HG03097 (cell line): ENCODE measurements at regions not wholly inside any gene's neighbourhood (a gene's known extent, or its start where the extent isn't known, plus 50 kb on each side); places are given as distances from the start of the nearest gene placed in this dataset.
"Not testable (repeated sequence)": the region's sequence is repeated elsewhere in the genome, so short reads cannot be mapped to it uniquely, and the experiment has no call there.

Source experiments
- ATAC-seq: cut with Tn5 transposase; IDR thresholded peaks from one replicate; pipeline ENCODE4 v1.9.1; 2021; ENCODE audit not compliant: unreplicated experiment, low FRiP score

DNA sequence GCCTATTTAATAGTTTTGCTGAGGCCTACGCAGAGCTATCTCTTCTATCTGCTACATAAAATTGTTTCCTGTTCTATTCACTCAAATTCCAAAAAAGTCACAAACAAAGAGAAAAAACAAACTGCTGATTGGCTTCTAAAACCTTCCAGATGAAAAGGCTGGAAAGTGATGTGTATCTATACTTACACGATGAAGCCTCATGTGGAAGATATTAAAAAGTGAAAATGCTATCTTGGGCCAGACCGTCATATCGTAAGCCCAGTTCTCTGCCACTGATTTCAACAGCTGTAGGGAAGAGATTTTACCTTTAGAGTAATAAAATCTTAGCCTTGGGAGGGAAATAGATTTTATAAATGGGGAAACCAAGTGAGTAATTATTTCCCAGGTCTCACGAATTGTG is 394.8 kb downstream of the KIF20B start:
- no peak for ATAC-seq

- not testable (repeated sequence) for ATAC-seq
These were observed 406.2 kb downstream of the KIF20B start for GRCh38 chr10:90107581-90107980.

DNA sequence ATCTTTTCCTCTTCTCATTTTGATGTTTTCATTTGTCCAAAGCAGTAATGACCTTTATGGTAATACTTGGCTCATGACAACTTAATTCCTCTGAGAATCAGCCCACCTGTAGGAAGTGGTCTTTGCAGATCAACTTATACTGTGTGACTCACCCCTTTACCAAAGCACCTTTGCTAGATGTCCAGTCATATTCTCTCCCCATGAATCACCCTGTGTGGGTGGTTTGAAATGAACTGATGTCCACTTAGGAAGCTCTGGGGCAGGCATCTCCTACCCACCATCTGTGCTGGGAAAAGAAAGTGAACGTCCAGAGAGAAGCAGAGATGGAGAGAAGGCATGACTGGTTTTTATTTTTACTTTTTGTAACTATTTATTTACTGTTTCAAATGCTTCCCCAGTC is 410.3 kb downstream of the KIF20B start:
- ATAC-seq, result no peak

DNA sequence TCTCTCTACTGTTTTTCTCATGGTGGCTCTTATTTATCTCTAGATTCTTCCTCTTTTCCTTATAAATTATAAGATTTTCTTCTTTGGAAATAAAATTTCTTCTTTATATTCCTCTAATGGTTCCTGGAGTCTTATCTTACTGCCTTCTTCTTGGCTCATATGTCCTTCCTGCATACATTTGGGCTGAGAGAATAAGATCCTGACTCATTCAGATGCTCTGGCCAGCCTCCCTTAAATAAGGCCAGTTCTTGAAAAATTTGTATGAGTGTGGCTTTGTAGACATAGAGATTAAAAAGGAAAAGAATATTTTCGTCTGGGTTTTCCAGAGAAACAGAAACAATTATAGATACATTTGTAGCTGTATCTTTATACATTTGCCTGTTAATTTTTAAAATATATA is 411.3 kb downstream of the KIF20B start:
- ATAC-seq, result no peak

DNA sequence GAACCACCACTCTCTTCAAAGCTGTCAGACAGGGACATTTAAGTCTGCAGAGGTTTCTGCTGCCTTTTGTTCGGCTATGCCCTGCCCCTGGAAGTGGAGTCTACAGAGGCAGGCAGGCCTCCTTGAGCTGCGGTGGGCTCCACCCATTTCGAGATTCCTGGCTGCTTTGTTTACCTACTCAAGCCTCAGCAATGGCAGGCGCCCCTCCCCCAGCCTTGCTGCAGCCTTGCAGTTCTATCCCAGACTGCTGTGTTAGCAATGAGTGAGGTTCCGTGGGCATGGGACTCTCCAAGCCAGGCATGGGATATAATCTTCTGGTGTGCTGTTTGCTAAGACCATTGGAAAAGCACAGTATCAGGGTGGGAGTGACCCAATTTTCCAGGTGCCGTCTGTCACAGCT is 417.2 kb downstream of the KIF20B start:
- ATAC-seq, result not testable (repeated sequence)

GRCh38 chr10:90119631-90120280 is 418.4 kb downstream of the KIF20B start:
- not testable (repeated sequence) for ATAC-seq

- ATAC-seq, result no peak
These were observed 424.3 kb downstream of the KIF20B start for GRCh38 chr10:90125456-90126255.

- ATAC-seq, result no peak
These were observed 424.8 kb downstream of the KIF20B start for GRCh38 chr10:90126256-90126595.

DNA sequence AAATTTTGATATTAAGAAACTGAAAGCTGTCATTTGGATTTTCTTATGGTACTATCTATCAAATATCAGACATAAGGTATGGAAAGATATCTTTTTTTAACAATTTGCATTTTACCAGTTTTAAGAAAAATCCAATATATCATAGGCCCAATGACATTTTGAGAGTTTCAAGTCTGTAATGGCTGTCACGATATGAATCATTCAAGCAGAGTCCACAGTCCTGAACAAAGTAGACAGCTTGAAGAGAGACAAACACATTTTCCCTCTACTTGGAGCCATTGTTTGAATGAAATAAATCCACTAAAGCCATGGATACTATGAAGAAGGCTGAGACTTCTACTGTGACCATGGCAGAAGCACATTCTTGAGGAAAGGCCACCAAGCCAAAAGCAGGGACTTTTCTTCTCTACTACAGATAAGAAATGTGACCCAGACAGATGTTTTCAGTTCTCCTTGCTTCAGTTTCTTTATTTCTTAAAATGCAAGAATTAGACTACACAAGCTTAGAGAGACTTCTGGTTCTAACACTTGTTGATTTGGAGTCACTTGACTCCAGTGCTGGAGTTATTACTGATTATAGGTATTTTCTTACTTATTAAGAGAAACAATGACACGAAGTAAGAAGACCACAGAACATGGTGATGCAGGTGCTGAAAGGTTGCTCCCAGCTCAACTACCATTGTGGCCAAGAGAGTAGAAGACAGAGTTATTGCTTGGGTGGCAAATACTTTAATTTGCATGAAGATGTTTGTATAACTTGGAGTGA is 429.1 kb downstream of the KIF20B start:
- ATAC-seq, result no peak

GRCh38 chr10:90133606-90134005 is 432.2 kb downstream of the KIF20B start:
- no peak for ATAC-seq

DNA sequence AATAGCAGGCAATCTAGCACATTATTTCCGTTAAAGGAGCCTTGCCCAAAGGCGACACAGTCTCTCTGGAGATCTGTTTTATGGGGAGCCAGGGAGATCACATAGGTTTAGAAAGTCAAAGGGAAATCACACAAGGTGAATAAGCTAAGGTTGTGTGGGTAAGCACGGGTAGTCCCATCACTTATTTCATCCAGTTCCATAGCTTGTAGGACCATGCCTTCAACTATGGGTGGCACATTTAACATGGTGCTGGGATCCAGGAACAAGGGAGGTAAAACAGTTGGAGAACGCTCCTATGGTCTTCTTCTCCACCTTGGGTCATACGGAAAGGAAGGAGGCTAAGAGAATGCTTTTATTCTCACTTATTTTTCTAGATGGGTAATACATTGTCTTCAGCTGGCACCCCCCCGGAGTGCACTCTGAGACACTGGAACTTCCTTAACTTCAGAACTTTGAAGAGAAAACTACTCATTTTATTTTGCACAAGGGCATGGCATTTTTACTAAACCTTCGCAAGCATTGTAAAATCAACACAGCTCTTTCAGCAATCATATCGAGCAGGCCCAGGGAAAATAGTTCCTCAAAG is 435.4 kb downstream of the KIF20B start:
- ATAC-seq, result no peak

GRCh38 chr10:90138844-90139243 is 437.5 kb downstream of the KIF20B start:
- no peak for ATAC-seq

DNA sequence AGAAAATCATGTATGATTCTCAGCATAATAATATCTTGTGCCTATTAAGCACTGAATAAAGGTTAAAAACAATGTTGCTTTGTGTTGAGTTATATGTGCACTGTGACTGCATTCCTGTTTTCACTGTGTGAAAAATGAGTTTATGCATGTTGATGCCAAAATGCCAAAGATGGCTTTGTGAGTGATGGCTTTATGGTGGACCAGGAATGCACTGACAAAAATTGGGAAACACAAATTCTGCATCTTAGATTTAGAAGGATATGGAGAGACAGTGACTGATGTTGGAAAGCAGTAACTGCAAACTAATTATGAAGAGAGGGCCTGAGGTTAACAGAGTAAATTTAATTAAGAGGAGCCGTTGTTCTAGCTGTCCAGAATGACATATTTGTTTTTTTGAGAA is 440.4 kb downstream of the KIF20B start:
- ATAC-seq, result no peak

DNA sequence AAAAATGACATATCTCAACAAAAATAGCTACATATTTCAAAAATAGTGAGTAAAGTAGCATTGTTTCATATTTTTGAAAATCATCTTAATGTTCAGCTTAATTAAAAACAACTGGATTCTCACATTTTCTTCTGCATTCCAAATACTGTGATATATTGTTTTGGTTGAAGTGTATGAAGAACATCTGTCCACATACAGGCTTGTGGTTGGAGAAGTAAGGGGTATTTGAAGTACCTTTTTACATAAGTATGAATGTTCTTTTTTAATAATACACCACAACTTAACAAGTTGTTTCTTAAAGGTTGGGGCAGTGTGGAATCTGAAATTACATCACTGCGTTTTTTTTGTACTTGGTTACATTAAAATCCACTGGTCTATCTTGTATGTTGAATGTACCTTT is 442.5 kb downstream of the KIF20B start:
- ATAC-seq, result no peak

DNA sequence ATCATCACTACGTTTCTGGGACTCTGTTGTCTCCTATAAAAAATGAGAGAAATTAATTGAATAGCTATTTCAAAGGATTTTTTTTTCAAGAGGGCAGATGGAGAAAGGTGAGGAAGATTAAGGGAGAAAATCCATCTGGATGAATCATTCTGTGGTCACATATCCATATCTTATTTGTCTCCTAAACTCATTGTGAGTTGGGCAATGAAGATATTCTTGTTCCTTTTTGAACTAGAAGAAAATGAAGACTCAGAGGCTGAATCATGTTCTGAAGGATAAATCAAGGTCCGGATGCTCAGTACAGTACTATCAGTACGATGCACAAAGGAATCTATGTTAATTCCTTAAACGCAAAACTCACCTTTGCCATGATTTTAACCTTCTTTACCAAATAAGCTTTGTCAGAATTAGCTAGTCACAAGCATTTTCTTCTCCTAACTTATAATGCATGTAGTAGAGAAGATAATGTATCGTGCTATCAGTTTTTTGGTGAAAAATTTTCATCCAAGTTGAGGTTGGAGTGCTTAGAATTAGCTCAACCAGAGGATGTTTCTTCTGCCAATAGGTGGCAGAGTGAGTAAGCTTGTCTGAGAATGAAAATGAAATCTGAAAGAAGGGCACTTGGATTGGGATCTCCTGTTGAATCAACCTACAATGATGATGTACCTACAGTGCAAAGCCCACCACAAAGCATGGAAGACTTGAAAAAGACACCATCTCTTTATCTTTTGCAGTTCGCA is 446.9 kb downstream of the KIF20B start:
- ATAC-seq, result no peak

GRCh38 chr10:90149563-90149962 is 448.2 kb downstream of the KIF20B start:
- no peak for ATAC-seq

- no peak for ATAC-seq
These were observed 461.0 kb downstream of the KIF20B start for GRCh38 chr10:90162271-90162853.

- ATAC-seq, result no peak
These were observed 466.0 kb downstream of the KIF20B start for GRCh38 chr10:90167174-90168064.

- no peak for ATAC-seq
These were observed 466.9 kb downstream of the KIF20B start for GRCh38 chr10:90168244-90168643.
